GM12892 (cell line): ENCODE measurements at regions not wholly inside any gene's neighbourhood (a gene's known extent, or its start where the extent isn't known, plus 50 kb on each side); places are given as distances from the start of the nearest gene placed in this dataset.

Source experiments
- POLR2A ChIP-seq: IDR thresholded peaks from 2 replicates; pipeline ENCODE4 v1.6.1; 2011; ENCODE audit warnings: low read depth, low read length, control low read depth
- POLR2AphosphoS5 ChIP-seq: IDR thresholded peaks from 2 replicates; pipeline ENCODE4 v1.6.1; 2011; ENCODE audit warnings: low read depth, low read length, control low read depth
- TAF1 ChIP-seq: IDR thresholded peaks from 2 replicates; pipeline ENCODE4 v1.6.1; 2011; ENCODE audit warnings: low read depth, mild to moderate bottlenecking, control low read depth, low read length, borderline replicate concordance

DNA sequence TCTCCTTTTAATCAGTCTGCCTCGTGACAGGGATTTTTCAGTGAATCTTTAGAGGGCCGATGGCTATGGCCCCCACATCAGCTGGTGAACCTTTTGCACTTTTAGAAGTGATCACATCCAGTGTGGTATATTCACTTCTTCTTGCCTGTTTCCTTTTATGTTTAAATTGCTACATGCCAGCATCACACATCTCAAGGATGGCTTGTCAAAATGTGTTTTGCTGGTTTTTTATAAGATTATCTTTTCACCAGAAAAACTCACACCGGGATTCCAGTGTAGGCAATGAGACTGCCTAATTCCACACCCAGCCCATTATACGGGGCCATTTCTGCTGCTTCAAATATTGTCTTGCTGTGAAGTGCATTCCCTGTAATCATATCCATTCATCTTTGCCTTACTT lies 1151.7 kb upstream of the ADGRL4 start:
- TF ChIP-seq POLR2A (no peak), TAF1 (no peak), POLR2AphosphoS5 (no peak)
